Smooth muscle cell (in vitro differentiated cells): ENCODE measurements at regions not wholly inside any gene's neighbourhood (a gene's known extent, or its start where the extent isn't known, plus 50 kb on each side); places are given as distances from the start of the nearest gene placed in this dataset.

ENCODE experiments used
- DNase-seq: peaks from one replicate; lab custom pipeline; 2025; ENCODE audit not compliant: unreplicated experiment; lab: John Stamatoyannopoulos, UW
- H2AFZ ChIP-seq: fragments of 200-600 bp; sonication (generic); 2 replicates; pipeline ENCODE4 v1.6.0; 2016; ENCODE audit warnings: antibody characterized with exemption, low read depth, mild to moderate bottlenecking
- H3F3A ChIP-seq: fragments of 200-600 bp; sonication (generic); 2 replicates; pipeline ENCODE4 v1.6.0; 2017; ENCODE audit warnings: antibody characterized with exemption, low read depth
- H3K27ac ChIP-seq: fragments of 200-600 bp; sonication (generic); 2 replicates; pipeline ENCODE4 v1.5.1; 2016; ENCODE audit warnings: low read depth, mild to moderate bottlenecking
- H3K27me3 ChIP-seq: fragments of 200-600 bp; sonication (generic); 2 replicates; pipeline ENCODE4 v1.6.1; 2016; ENCODE audit warnings: low read depth, mild to moderate bottlenecking
- H3K36me3 ChIP-seq: fragments of 200-600 bp; sonication (generic); 2 replicates; pipeline ENCODE4 v1.5.1; 2016; ENCODE audit warnings: low read depth
- H3K4me1 ChIP-seq: fragments of 200-600 bp; sonication (generic); 2 replicates; pipeline ENCODE4 v1.5.1; 2016; ENCODE audit warnings: low read depth
- H3K4me2 ChIP-seq: fragments of 200-600 bp; sonication (generic); 2 replicates; pipeline ENCODE4 v1.6.0; 2016; ENCODE audit warnings: mild to moderate bottlenecking
- H3K4me3 ChIP-seq: fragments of 200-600 bp; sonication (generic); 2 replicates; pipeline ENCODE4 v1.5.1; 2016; ENCODE audit warnings: mild to moderate bottlenecking
- H3K79me2 ChIP-seq: fragments of 200-600 bp; sonication (generic); 2 replicates; pipeline ENCODE4 v1.6.0; 2016; ENCODE audit warnings: low read depth, mild to moderate bottlenecking
- H3K9ac ChIP-seq: fragments of 200-600 bp; sonication (generic); 2 replicates; pipeline ENCODE4 v1.6.0; 2016; ENCODE audit warnings: low read depth
- H3K9me3 ChIP-seq: fragments of 200-600 bp; sonication (generic); replicated peaks from 2 replicates; pipeline ENCODE4 v1.5.1; 2016; ENCODE audit warnings: low read depth
- H4K20me1 ChIP-seq: fragments of 200-600 bp; sonication (generic); 2 replicates; pipeline ENCODE4 v1.6.0; 2016; ENCODE audit warnings: low read depth
- CTCF ChIP-seq: fragments of 200-600 bp; sonication (generic); IDR thresholded peaks from 2 replicates; pipeline ENCODE4 v1.5.1; 2017; ENCODE audit warnings: borderline replicate concordance, mild to moderate bottlenecking, antibody characterized with exemption; ENCODE audit not compliant: insufficient read depth, poor library complexity, severe bottlenecking
- WGBS: methylation state at CpG from one replicate; pipeline ENCODE4 v1.1.7; 2016; ENCODE audit warnings: low lambda C conversion rate; 5-methylcytosine and 5-hydroxymethylcytosine counted together

DNA sequence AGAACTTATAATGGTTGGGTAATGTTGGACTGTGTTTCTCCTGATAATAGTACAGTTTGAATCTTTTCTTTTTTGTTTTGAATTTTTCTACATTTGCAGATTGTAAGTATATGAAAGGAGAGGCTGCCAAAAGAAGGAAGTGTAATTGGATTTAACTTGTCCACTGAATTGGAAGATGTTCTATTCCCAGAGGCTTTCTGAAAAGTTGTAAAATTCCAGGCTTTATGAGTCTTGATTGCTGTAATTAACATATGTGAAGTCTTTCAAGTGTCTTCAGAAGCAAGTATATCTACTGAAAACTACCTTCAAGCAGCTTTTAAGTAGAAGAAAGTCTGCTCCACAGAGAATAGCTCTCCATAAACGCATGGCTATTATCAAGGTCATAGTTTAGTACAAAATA, 2456.4 kb downstream of the PCDH7 start:
- Histone ChIP-seq H4K20me1 (no peaks in the 10 kb centered on the region), H3K4me3 (no peak overlapping the region), H3K27me3 (no peaks in the 10 kb centered on the region), H2AFZ (no peak overlapping the region), H3K79me2 (no peaks in the 10 kb centered on the region), H3K36me3 (no peaks in the 10 kb centered on the region), H3K9ac (no peak overlapping the region), H3K4me1 (no peaks in the 10 kb centered on the region), H3K9me3 (no peaks in the 10 kb centered on the region), H3K4me2 (no peak overlapping the region), H3F3A (no peaks in the 10 kb centered on the region), H3K27ac (no peak overlapping the region)
- TF ChIP-seq CTCF, result no peak
- WGBS, result 59% methylated on average over 1 of the region's 1 CpG
- DNase-seq, result no peak

- Histone ChIP-seq H3K4me3 (no peak overlapping the region), H3K4me2 (peak overlapping the region; percentile 37), H2AFZ (no peak overlapping the region), H3K36me3 (no peaks in the 10 kb centered on the region), H3K27ac (no peak overlapping the region), H3K27me3 (no peaks in the 10 kb centered on the region), H3K4me1 (peaks cover 6% of the 10 kb centered on the region), H3K9me3 (no peaks in the 10 kb centered on the region), H3K9ac (no peak overlapping the region), H3F3A (no peaks in the 10 kb centered on the region), H4K20me1 (no peaks in the 10 kb centered on the region), H3K79me2 (no peaks in the 10 kb centered on the region)
- no peak for DNase-seq
- no peak for TF ChIP-seq CTCF
- WGBS, result 31% methylated on average over 2 of the region's 2 CpGs
Observed at GRCh38 chr4:33184657-33185290, 2464.6 kb downstream of the PCDH7 start.

DNA sequence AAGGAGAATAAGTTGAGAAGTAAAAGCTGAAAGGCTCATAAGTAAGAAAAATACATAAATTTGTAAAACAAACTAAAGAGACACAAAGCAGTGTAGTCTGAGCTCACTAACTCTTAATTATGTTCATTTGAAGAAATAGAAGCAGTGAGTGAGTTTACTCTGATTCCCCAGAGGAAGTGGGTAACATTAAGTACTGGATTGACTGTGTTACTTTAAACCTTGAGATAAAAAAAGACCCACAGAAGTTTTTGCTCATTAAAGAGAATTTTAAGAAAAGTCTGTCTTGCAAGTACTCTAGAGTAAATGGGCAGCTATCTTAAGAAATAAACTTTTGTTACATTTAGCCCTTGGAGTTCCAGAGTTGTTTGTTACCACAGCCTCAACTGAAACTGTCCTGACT, 2466.9 kb downstream of the PCDH7 start:
- Histone ChIP-seq H4K20me1 (no peaks in the 10 kb centered on the region), H3K27me3 (no peaks in the 10 kb centered on the region), H3K9me3 (no peaks in the 10 kb centered on the region), H3K4me2 (peak overlapping the region; percentile 33), H3K36me3 (no peaks in the 10 kb centered on the region), H3K4me1 (peaks cover 6% of the 10 kb centered on the region), H2AFZ (no peak overlapping the region), H3K4me3 (no peak overlapping the region), H3K9ac (no peak overlapping the region), H3K27ac (no peak overlapping the region), H3K79me2 (no peaks in the 10 kb centered on the region), H3F3A (no peaks in the 10 kb centered on the region)
- TF ChIP-seq CTCF, result no peak
- no peak for DNase-seq

GRCh38 chr4:33188733-33189132, 2468.6 kb downstream of the PCDH7 start:
- DNase-seq, result no peak
- 86% methylated on average over 6 of the region's 6 CpGs for WGBS
- no peaks in the 10 kb centered on the region for H3F3A ChIP-seq
- H3K79me2 ChIP-seq, result no peaks in the 10 kb centered on the region
- no peak overlapping the region for H3K4me3 ChIP-seq
- no peaks in the 10 kb centered on the region for H3K9me3 ChIP-seq
- H3K27me3 ChIP-seq, result no peaks in the 10 kb centered on the region
- H3K4me1 ChIP-seq, result peaks cover 6% of the 10 kb centered on the region
- no peak for TF ChIP-seq CTCF
- H2AFZ ChIP-seq, result no peak overlapping the region
- no peak overlapping the region for H3K9ac ChIP-seq
- no peaks in the 10 kb centered on the region for H3K36me3 ChIP-seq
- no peaks in the 10 kb centered on the region for H4K20me1 ChIP-seq
- H3K27ac ChIP-seq, result no peak overlapping the region
- H3K4me2 ChIP-seq, result no peak overlapping the region
